ENCODE measurements at regions not wholly inside any gene's neighbourhood (a gene's known extent, or its start where the extent isn't known, plus 50 kb on each side); places are given as distances from the start of the nearest gene placed in this dataset.
A peak's percentile ranks its signal among the peaks of the same experiment; 100 is the strongest.

DNA sequence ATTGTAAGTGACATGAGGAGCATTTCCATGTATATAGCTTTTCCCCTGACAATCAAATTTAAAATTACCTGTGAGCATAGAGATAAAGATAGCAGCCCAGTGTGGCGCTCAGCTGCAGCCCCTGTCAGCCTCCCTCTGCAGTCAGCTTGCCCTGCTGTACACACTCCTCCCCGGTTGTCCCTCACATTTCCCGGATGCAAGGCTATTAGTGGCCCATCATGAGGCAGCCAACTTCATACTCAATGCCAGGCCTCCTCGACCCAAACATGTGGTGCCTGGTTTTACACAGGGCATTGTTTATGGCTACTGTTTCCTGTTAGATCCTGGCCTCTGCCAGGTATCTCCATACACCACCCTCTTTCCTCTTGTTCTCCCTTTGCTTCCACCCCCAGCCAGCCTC, 116.1 kb upstream of the SH3BP4 start:
- DNase-seq (ENCODE audit: low read depth), result no peak

DNA sequence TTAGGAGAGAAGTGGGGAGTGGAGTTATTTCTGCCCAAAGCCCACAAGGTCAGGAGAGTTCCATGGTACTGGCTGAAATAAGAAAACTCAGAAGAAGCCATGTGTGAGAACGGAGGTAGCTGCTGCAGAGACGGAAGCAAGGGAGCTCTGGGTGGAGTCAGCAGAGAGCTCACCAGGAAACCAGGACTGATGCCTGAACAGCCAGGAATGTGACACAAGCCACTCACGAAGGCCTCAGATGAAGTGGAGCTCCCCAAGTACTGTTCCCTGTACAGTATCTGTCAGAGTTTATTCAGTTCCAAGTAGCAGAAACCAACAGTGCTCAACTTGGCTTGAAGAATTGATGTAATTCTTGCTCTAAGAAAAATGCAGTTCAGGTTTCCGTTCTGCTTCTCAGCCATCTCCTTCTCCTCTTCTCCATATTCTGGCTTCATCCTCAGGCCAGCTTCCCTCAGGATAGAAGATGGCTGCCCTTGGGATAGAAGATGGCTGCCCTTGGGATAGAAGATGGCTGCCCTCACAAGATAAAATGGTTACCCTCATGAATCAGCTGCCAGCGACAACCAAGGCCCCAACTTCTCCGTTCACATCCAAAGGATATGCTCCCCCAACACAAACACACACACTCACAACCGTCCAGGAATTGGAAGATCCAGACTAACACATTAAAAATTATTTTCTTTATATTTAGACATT, 117.4 kb upstream of the SH3BP4 start:
- no peak for DNase-seq (ENCODE audit: low read depth)

DNA sequence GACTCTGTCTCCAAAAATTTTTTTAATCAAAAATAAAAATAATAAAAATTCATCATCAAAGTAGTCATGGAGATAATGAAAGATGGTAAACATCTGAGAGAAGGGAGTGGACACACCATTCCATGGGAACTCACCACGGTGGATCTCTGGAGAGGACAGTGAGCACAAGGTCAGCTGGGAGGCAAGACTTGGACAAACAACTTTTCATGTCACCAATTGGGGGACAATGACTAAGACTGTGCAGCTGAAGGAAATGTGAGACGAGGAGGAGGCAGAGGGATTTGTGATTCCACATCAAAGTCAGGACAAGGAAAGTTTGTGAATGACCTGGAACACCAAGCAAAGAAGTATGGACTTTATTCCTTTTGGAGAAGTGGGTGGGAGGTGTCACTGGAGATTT, 121.0 kb upstream of the SH3BP4 start:
- no peak for DNase-seq (ENCODE audit: low read depth)

DNA sequence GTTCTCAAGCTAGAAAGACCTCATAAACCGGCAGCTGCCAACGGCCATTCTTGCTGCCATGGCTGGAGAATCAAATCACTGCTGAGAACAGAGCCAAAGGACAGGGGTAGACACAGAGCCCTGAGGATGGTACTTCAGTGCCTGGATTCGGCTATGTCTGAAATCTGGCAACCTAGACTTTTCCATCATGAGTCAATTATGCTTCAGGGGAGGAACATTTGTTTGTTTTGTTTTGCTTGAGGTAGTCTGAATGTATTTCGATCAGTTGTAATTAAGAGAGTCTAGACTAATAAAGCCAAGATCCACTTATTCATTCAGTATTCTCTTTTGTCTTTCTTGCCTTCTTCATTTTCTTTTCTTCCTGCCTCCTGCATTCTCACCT, 122.8 kb upstream of the SH3BP4 start:
- peak; percentile 33 for DNase-seq (ENCODE audit: low read depth)

DNA sequence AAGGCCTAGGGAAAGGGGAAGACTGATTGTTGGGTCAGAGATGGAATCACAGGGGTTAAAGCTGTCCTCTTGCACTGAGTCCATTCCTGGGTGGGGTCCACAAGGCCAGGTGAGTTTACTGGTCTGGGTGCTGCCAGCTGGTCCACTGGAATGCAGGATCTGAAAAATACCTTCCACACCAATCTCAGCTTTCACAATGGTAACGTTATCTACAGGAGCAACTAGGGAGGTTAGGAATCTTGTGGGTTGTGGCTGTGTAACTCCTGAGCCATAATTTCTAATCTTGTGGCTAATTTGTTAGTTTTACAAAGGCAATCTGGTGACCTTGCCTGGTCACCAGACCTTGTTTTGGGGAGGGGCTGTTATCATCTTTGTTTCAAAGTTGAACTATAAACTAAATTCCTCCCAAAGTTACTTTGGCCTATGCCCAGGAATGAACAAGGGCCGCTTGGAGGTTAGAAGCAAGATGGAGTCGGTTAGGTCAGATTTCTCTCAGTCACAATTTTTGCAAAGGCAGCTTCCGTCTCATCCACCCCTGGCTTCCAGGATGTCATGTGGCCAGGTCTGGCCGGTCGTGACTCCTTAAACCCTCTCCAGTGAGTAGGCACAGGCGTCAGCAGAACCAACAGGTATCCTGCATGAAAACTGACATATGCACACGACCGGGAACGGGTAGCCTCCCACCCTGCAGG, 123.3 kb upstream of the SH3BP4 start:
- DNase-seq (ENCODE audit: low read depth), result no peak

DNA sequence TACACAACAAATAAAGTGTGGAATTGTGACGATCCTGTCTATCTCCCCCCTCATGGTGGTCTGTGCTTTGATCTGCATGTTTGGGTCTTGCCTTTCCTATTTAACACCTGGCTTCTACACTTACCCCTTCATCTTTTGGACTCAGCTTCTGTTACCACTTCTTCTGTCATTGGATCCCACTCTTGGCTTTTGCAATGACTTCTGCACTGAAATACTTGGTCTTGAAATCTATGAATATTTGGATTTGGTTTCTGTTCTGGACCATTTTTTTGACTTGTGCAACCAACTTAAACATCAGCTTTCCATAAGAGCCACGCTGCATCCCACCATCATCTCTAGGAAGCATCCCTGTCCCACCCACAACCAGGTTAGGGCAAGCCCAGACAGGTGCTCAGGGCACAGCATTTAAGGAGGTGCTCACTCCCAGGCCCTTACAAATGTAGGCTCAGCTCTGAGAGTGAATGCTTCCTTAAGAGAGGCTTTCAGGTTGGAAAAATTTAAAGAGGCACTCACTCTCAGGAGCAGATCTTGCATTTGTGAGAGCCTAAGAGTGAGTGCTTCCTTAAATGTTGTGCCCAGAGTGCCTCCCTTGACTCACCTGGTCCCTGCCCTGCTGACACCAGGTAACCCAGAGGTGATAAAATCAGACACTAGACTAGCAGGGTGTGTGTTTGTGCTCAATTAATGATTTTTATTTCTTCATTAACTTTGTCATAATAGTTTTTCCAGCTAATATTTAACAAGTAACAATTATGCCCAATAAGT, 124.5 kb upstream of the SH3BP4 start:
- DNase-seq (ENCODE audit: low read depth), result no peak

DNA sequence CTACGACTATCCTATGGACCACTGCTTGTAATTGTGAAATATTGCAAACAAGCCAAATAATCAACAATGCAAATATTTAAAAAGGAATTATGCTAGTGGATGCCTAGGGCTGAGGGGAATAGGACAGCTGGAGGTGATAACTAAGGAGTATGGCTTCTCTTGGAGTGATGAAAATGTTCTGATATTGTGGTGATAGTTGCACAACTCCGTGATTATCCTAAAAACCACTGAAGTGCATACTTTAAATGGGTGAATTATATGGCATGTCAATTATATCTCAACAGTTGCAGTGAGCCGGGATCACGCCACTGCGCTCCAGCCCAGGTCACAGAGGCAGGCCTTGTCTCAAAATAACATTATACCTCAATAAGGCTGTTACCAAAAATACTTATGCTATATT, 125.1 kb upstream of the SH3BP4 start:
- no peak for DNase-seq (ENCODE audit: low read depth)

DNA sequence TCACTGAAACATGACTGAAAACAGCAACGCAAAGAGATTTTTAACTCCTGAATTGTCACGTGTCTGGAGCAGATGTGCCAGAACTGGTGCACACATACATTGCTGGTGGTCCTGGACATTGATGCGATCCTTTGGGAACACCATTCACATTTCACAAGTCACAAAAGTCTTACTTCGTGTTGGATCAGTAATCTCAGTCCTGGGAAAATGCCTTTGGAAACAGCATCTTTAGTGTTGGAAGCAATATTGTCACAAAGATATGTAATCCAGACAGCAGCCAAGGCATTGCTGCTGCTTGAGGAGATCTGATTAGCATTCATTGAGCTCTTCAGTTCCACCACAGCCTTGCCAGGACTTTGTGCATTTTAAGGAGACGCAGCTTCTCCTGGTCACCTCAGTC, 126.2 kb upstream of the SH3BP4 start:
- no peak for DNase-seq (ENCODE audit: low read depth)

DNA sequence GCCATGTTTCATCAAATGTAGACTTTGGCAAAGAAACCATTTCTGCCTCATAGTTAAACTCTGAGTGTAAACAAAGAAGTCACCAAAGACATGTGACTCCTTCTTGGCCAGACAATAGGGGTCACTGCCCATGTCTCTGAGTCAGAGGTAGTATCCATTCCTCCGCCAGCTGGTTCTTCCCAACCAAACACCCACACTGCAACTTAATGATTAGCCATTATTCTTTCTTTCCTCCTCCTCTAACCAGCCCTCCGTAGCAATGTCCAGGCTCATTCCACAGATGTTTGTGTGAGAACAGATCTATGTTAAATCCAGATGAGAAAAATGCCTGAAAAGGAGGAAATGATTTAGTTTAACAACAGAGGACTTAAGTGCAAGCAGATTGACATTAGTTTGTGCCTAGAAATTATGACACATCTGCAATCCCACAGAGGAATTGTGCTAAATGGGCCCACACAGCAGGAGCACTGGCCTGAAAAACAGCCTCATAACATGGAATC, 127.9 kb upstream of the SH3BP4 start:
- DNase-seq (ENCODE audit: low read depth), result peak; percentile 86

DNA sequence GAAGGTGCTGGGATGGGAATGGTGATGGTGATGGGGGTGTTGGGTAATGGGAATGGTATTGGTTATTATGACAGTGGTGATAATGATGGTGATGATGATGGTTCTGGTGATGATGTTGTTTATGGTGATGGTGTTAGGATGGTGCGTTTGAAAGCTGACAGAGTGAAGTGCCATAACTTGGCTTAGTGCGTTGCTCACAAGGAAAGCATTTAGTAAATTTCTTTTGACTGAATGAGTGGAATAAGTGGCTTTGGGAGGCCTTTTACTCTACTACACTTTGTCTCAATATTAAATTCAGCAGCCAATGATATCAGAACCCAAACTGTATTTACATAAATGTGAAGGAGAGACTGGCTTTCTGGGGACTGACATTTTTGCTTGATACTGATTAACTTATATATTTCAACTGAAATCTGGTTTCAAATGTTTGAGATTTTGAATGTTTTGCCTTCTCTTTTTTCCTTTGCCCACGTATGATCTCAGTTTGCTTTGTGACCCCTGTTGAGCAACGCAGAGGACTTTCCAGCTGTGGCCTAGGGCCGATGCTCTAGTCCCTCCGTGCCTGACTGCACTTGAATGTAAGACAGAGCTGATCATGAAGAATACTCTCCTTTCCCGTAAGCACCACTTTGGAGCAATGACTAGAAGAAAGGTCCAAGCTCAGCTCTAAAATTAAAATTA, 128.5 kb upstream of the SH3BP4 start:
- no peak for DNase-seq (ENCODE audit: low read depth)

DNA sequence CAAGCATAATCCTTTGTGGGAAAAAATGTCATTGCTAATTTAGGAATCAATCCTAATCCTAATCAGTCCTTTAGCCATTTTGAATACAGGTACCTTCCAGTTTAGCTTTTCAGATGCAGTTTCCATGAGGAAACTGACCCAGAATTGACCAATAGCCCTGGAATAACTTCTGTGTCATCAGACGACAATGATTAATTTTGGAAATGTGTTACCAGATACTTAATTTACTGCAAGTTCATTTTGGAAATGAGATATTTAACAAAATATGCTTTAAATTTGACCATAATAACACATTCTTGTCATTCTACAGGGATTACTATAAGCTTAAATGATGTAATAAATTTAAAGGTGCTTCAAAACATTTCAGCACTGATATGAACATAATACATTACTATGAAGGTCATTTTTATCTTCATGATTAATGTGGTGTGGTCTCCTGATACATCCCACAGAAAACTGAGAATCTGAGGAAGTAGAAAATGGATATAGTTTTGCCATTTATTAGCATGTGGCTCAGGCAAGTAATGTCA, 129.8 kb upstream of the SH3BP4 start:
- DNase-seq (ENCODE audit: low read depth), result no peak

DNA sequence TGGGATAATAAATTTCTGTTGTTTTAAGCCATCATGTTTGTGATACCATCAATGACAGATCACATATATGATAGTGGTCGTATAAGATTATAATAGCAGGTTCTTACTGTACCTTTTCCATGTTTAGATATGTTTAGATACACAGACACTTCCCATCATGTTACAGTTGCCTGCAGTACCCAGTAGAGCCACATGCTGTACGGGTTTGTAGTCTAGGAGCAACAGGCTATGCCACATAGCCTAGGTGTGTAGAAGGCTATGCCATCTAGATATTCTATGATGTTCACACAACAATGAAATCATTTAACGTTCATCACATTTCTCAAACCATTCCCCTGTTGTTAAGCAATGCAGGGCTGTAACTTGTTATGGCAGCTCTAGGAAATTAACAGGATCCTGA, 132.9 kb upstream of the SH3BP4 start:
- no peak for DNase-seq (ENCODE audit: low read depth)

DNA sequence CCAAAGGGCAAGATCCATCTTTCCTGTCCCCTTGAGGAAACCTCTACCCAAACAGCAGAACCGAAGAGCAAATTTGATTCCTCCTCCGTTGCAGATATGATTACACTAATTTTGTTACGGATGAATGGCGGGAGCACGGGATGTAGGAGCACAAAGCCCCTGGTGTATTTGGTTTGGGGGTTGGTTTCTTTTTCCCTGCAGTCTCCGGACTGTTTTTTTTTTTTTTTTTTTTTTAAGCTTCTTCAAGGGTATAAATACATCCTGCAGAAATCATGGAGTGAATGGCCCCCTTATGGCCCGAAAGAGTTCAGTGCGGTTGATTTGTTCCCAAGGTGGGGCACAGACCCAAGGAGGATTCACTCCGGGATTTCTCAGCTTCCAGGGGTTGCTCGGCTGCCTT, 135.3 kb upstream of the SH3BP4 start:
- DNase-seq (ENCODE audit: low read depth), result no peak

DNA sequence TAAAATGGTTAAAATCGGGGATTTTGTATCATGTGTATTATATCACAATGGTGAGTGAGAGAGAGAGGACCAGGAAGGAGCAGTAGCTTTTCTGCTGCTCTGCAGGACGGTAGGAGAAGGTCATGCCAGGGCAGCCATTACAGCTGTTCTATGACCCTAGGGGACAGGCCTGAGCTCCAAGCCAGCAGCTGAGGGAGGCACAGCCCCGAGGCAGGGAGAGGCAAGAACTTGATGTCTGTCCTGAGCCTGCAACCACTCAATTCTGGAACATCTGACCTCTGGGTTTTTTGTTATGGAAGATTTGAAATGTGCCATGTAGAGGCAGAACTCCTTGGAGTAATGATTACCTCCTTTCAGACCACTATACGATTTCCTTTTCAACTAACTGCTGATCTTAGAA, 135.8 kb upstream of the SH3BP4 start:
- DNase-seq (ENCODE audit: low read depth), result no peak

DNA sequence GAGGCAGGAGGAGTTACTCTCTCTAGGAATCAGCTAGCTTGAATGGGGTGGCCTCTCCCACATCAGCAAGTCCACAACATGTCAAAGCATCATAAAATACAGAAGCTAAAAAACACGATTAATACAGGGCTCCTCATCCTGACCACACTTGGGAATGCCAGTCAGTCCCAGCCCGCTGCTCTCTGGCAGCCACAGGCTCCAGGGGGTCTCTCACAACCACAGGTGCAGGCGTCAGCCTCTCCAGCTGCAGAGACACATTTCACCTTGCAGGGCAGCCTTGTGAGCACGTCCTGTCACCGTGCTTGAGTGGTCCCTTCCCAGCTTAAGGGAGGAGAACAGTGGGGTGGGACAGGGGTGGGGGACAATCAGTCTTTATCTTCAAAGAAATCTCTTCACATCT, 137.4 kb upstream of the SH3BP4 start:
- DNase-seq (ENCODE audit: low read depth), result peak; percentile 61

DNA sequence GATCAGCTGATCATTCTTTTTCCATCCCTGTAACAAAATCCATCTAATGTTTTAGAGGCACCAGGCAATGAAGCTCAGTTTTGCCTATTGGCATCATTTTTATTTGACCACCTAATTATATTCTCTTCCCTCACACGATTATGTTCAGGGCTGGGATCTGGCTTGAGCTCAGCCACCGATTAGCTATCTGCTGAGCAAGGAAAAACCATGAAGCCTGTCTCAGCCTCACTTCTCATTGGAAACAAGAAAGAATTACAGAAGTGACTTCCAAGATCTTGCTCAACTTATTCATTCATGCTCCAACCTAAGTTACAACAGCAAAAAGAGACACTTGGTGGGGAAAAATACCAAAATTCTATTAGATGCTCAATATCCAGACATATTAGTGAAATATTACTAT, 139.0 kb upstream of the SH3BP4 start:
- no peak for DNase-seq (ENCODE audit: low read depth)

DNA sequence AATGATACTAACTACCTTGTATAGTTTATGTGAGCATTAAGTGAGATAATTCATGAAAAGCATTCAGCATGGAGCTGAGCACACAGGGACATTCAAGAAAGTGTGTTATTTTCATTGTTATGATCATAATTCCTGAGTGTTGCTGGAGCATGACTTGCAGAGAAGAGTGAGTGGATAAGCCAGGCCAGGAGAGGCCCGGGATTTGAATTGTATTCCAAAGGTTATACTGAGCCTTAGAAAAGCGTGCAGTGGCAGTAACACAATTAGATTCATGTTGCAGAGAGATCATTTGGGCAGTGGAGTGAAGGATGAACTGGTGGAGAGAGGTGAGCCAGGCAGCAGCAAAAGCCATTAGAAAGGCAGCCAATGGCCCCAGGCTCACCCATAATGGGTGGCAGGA, 142.9 kb upstream of the SH3BP4 start:
- DNase-seq (ENCODE audit: low read depth), result no peak

DNA sequence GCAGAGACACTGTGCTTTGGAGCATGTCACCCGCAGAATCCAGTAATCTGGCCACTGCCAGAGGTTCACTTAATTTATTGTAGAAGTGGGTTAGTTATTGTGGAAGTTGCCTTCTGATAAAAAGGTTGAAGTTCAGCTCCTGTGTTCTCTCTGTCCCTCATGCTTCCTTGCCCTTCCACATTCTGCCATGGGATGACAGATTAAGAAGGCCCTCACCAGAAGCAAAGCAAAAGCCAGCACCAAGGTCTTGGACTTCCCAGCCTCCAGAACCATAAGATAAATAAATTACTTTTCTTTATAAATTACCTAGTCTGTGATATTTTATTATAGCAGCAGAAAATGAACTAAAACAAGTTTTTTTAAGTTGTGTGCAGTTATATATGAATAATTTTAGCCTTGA, 145.0 kb upstream of the SH3BP4 start:
- no peak for DNase-seq (ENCODE audit: low read depth)

DNA sequence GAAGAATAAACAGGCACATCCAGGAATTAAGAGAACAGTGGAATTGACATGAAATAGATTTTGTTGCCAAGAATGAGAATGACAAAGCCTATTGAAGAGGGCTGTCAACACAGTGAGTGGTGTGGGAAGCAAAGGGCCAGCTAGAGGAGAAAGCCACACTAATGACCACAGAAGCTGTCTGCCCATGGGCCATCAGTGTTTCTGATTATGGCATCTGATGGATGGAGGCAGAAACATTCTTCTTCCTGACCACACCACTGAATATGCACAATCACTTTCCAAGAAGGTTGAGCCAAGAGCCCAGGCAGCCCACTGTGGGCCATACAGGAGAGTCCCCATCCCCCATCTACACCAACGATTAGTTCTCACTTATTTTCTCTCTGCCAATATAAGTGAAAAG, 146.0 kb upstream of the SH3BP4 start:
- DNase-seq (ENCODE audit: low read depth), result no peak

DNA sequence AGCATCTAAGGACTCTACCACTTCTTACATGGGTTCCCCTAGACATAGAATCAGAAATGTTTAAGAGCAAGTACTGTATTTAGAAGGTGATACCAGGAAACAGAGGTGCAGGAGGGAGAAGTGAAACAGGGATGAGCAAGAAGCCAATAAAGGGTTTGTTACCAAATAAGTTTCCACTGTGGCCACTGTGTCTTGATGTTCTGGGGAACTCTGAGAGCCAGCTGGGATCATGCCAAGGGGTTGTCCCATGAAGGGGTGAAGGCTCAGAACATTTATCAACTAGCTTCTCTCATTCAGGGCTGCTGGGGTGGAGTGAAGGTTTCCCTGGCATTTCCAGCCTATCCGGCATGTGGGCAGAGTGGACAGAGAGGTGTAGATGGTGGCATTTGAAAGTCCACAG, 147.1 kb upstream of the SH3BP4 start:
- no peak for DNase-seq (ENCODE audit: low read depth)

DNA sequence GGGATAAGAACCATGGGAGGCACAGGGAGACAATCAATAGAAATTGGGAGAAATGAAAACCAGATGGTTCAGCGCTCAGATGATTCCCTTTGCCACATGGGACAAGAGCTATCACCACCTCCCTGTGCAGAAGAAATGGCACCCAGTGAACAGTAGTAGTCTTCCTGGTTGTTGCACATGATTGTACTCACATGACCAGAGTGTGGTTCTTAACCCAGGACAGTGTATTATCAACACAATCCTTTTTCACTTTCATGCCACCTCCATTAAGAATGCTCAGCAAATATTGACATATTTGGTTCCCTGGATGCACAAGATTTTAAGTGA, 149.0 kb upstream of the SH3BP4 start:
- no peak for DNase-seq (ENCODE audit: low read depth)
